Liver (tissue), 7 donors: ENCODE measurements at regions not wholly inside any gene's neighbourhood (a gene's known extent, or its start where the extent isn't known, plus 50 kb on each side); places are given as distances from the start of the nearest gene placed in this dataset.
"Not testable (repeated sequence)": the region's sequence is repeated elsewhere in the genome, so short reads cannot be mapped to it uniquely, and the experiment has no call there.

Source experiments
- DNase-seq: peaks from one replicate; pipeline ENCODE4 v3.0.0-alpha.2; 2017; ENCODE audit warnings: low spot score
- H3K27ac ChIP-seq, 2 donors: one replicate each; pipeline ENCODE4 v1.7.0; 2013; ENCODE audit warnings: inconsistent platforms in 2 of 2, low read length in 2 of 2, control low read depth in 1 of 2, low read depth in 1 of 2, mild to moderate bottlenecking in 1 of 2
- H3K27me3 ChIP-seq, 4 donors: one replicate each; pipeline versions ENCODE4 v1.6.1 to v1.7.0; 2013; ENCODE audit warnings: low read length in 3 of 4, inconsistent platforms in 1 of 4, mild to moderate bottlenecking in 1 of 4, moderate library complexity in 1 of 4; ENCODE audit not compliant: control insufficient read depth in 4 of 4, insufficient read depth in 4 of 4
- H3K36me3 ChIP-seq, 4 donors: one replicate each; pipeline versions ENCODE4 v1.6.1 to v1.7.0; 2013; ENCODE audit warnings: low read length in 3 of 4, mild to moderate bottlenecking in 3 of 4, low read depth in 1 of 4, moderate library complexity in 1 of 4; ENCODE audit not compliant: control insufficient read depth in 4 of 4, insufficient read depth in 3 of 4
- H3K4me1 ChIP-seq, 4 donors: one replicate each; pipeline versions ENCODE4 v1.6.1 to v1.7.0; 2013; ENCODE audit warnings: low read length in 3 of 4, mild to moderate bottlenecking in 3 of 4, moderate library complexity in 1 of 4; ENCODE audit not compliant: control insufficient read depth in 4 of 4, insufficient read depth in 4 of 4
- H3K4me3 ChIP-seq, 3 donors: one replicate each; pipeline versions ENCODE4 v1.6.1 to v1.7.0; 2013; ENCODE audit warnings: low read length in 3 of 3, control low read depth in 1 of 3, low read depth in 1 of 3, mild to moderate bottlenecking in 1 of 3
- H3K9ac ChIP-seq, 2 donors: one replicate each; pipeline ENCODE4 v1.7.0; 2013; ENCODE audit warnings: low read length in 2 of 2, mild to moderate bottlenecking in 2 of 2, moderate library complexity in 2 of 2, control low read depth in 1 of 2, low read depth in 1 of 2
- H3K9me3 ChIP-seq, 4 donors: one replicate each; pipeline versions ENCODE4 v1.6.1 to v1.7.0; 2013; ENCODE audit warnings: low read length in 3 of 4; ENCODE audit not compliant: control insufficient read depth in 4 of 4
- ATF3 ChIP-seq: IDR thresholded peaks from 2 replicates; pipeline ENCODE4 v1.6.1; 2016; ENCODE audit warnings: antibody characterized with exemption
- FOXA1 ChIP-seq: IDR thresholded peaks from 2 replicates; pipeline ENCODE4 v1.6.1; 2016; ENCODE audit warnings: antibody characterized with exemption
- GABPA ChIP-seq, 2 donors: IDR thresholded peaks in 1 of 2; conservative IDR thresholded peaks in 1 of 2; 2 replicates each; pipeline ENCODE4 v1.6.1; 2016; ENCODE audit warnings: antibody characterized with exemption in 2 of 2, mild to moderate bottlenecking in 1 of 2, moderate library complexity in 1 of 2
- HNF4G ChIP-seq: IDR thresholded peaks from 2 replicates; pipeline ENCODE4 v1.6.1; 2016; ENCODE audit warnings: antibody characterized with exemption
- JUND ChIP-seq, 2 donors: IDR thresholded peaks; 2 replicates each; pipeline ENCODE4 v1.6.1; 2016; ENCODE audit warnings: antibody characterized with exemption in 2 of 2
- REST ChIP-seq: IDR thresholded peaks from 2 replicates; pipeline ENCODE4 v1.6.1; 2016; ENCODE audit warnings: antibody characterized with exemption, mild to moderate bottlenecking
- RXRA ChIP-seq, 2 donors: IDR thresholded peaks; 2 replicates each; pipeline ENCODE4 v1.6.1; 2017 to 2018; ENCODE audit warnings: antibody characterized with exemption in 2 of 2, mild to moderate bottlenecking in 1 of 2
- SP1 ChIP-seq: IDR thresholded peaks from 2 replicates; pipeline ENCODE4 v1.6.1; 2018; ENCODE audit warnings: antibody characterized with exemption, mild to moderate bottlenecking
- TAF1 ChIP-seq: conservative IDR thresholded peaks from 2 replicates; pipeline ENCODE4 v1.6.1; 2016; ENCODE audit warnings: antibody characterized with exemption, mild to moderate bottlenecking
- WGBS: extraction: QIAGEN DNeasy Blood & Tissue Kit; methylation state at CpG from one replicate; pipeline ENCODE4 v1.1.7; 2013; 5-methylcytosine and 5-hydroxymethylcytosine counted together
- donor health status: healthy.
- donor health status: healthy.
- donor health status: healthy.
- donor health status: healthy.

- TF ChIP-seq REST (no peak), JUND (IDR thresholded peaks at IDR 0.05) (no peak), HNF4G (no peak), GABPA (IDR thresholded peaks at IDR 0.05 in 1 of 2, conservative IDR thresholded peaks at IDR 0.05 in 1 of 2) (no peak), SP1 (no peak), ATF3 (no peak), RXRA (IDR thresholded peaks at IDR 0.05) (no peak)
Observed at GRCh38 chr16:51834794-51835193, 683.7 kb upstream of the SALL1 start (continued).

- 79% methylated on average over 10 of the region's 10 CpGs for WGBS
- Histone ChIP-seq H3K9ac (no peak overlapping the region), H3K27ac (no peak overlapping the region), H3K9me3 (peaks cover 0 to 2% (median 0%) of the 10 kb centered on the region in 4 donors), H3K27me3 (peaks cover 0 to 2% (median 0%) of the 10 kb centered on the region in 4 donors), H3K4me1 (no peaks in the 10 kb centered on the region), H3K36me3 (no peaks in the 10 kb centered on the region), H3K4me3 (no peak overlapping the region)
- no peak for TF ChIP-seq FOXA1
- no peak for DNase-seq
Observed at GRCh38 chr16:51834133-51834532, 683.1 kb upstream of the SALL1 start.

- no peak for TF ChIP-seq TAF1
- no peak for TF ChIP-seq GABPA (IDR thresholded peaks at IDR 0.05 in 1 of 2, conservative IDR thresholded peaks at IDR 0.05 in 1 of 2)
- no peak for TF ChIP-seq ATF3
- TF ChIP-seq SP1, result no peak
- 68% methylated on average over 6 of the region's 6 CpGs for WGBS
- no peak overlapping the region for H3K27ac ChIP-seq
- no peaks in the 10 kb centered on the region for H3K36me3 ChIP-seq
- no peak overlapping the region for H3K9ac ChIP-seq
- no peak overlapping the region for H3K4me3 ChIP-seq
- H3K9me3 ChIP-seq, result peaks cover 0 to 2% (median 0%) of the 10 kb centered on the region in 4 donors
- no peak for DNase-seq
- H3K4me1 ChIP-seq, result no peaks in the 10 kb centered on the region
- peaks cover 0 to 2% (median 0%) of the 10 kb centered on the region in 4 donors for H3K27me3 ChIP-seq
Observed at GRCh38 chr16:51831595-51832367, 680.7 kb upstream of the SALL1 start.

- H3K27ac ChIP-seq, H3K27me3 ChIP-seq, DNase-seq, H3K4me1 ChIP-seq, H3K36me3 ChIP-seq, H3K9ac ChIP-seq, H3K9me3 ChIP-seq, H3K4me3 ChIP-seq: not testable (repeated sequence)
- WGBS, result 90% methylated on average over 6 of the region's 6 CpGs
Observed at GRCh38 chr16:51831034-51831433, 680.0 kb upstream of the SALL1 start.
